Adrenal gland (tissue), 9 donors: ENCODE measurements at regions not wholly inside any gene's neighbourhood (a gene's known extent, or its start where the extent isn't known, plus 50 kb on each side); places are given as distances from the start of the nearest gene placed in this dataset.

ENCODE experiments used
- DNase-seq, 7 donors: peaks; one replicate each; pipeline ENCODE4 v3.0.0-alpha.2; 2019 to 2020
- H3K27ac ChIP-seq, 5 donors: fragments of 200-600 bp; sonication (generic) in 4 of 5; 1 replicate in 3 of 5; 2 replicates in 2 of 5; pipeline versions ENCODE4 v1.5.1 to v1.8.0; 2016 to 2020; ENCODE audit warnings: mild to moderate bottlenecking in 1 of 5
- H3K27me3 ChIP-seq: fragments of 200-600 bp; 2 replicates; pipeline ENCODE4 v1.8.0; 2021
- H3K36me3 ChIP-seq, 2 donors: fragments of 200-600 bp; replicated peaks in 1 of 2; 1 replicate in 1 of 2; 2 replicates in 1 of 2; pipeline versions ENCODE4 v1.5.1 to v1.8.0; 2018 to 2022
- H3K4me1 ChIP-seq, 2 donors: fragments of 200-600 bp; replicated peaks in 1 of 2; 1 replicate in 1 of 2; 2 replicates in 1 of 2; pipeline versions ENCODE4 v1.5.1 to v1.8.0; 2018 to 2021
- H3K4me3 ChIP-seq, 4 donors: fragments of 200-600 bp; sonication (generic) in 3 of 4; one replicate each; pipeline ENCODE4 v1.5.1; 2016 to 2018
- H3K9me3 ChIP-seq, 3 donors: fragments of 200-600 bp; sonication (generic) in 1 of 3; replicated peaks in 1 of 3; 1 replicate in 2 of 3; 2 replicates in 1 of 3; pipeline versions ENCODE4 v1.5.1 to v1.8.0; 2016 to 2021
- CTCF ChIP-seq, 6 experiments: fragments of 450-650 bp in 4 of 6; fragments of 200-600 bp in 2 of 6; sonication (generic) in 1 of 6; IDR thresholded peaks; 1 replicate in 5 of 6; 2 replicates in 1 of 6; pipeline versions ENCODE4 v1.5.1 to v1.8.0; 2016 to 2021; ENCODE audit warnings: antibody characterized with exemption in 6 of 6, mild to moderate bottlenecking in 2 of 6, moderate library complexity in 1 of 6
- POLR2A ChIP-seq, 2 donors: fragments of 450-650 bp; IDR thresholded peaks; one replicate each; pipeline ENCODE4 v1.6.1; 2017; ENCODE audit warnings: antibody characterized with exemption in 2 of 2, mild to moderate bottlenecking in 2 of 2, moderate library complexity in 1 of 2
- WGBS, 4 donors: extraction: QIAGEN DNeasy Blood & Tissue Kit in 2 of 4; methylation state at CpG; one replicate each; pipeline versions ENCODE4 v1.1.5 to v1.1.7; 2013 to 2017; 5-methylcytosine and 5-hydroxymethylcytosine counted together
- intact Hi-C, 2 donors: fragments of 100-400 bp; cut with DNase I; formaldehyde crosslinking; loops; one replicate each; pipeline versions ENCODE4 v1.14.1 to v1.15.0; 2022 to 2023
- donor health status: healthy with polysubstance abuse.
- donor health status: Bipolar disorder and iron deficiency.
- donor health status: DM: yes; HTN: yes; CAD: no.
- donor health status: DM: no; HTN: no; CAD: no.
- donor health status: DM: no; HTN: no; CAD: no.

DNA sequence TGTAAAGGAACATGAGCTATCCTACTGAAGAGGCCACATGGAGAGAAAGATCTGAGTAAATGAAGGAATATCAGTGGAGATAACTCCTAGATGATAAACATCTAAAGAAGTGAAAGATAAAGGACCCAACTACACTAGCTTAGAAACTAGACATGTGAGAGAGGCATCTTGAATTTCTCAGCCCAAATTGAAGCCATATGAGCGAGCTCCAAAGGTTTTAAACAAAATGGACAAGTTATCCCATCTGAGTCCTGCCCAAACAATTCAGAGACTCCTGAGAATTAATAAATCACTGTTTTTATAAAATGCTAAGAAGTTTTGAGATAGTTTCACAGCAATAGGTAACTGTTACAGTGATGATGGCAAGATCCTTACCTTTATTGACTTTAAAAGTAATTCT is 438.9 kb downstream of the NAV3 start:
- Histone ChIP-seq H3K27ac (no peak overlapping the region), H3K27me3 (no peaks in the 10 kb centered on the region), H3K4me3 (no peak overlapping the region), H3K9me3 (no peaks in the 10 kb centered on the region), H3K4me1 (no peaks in the 10 kb centered on the region), H3K36me3 (no peaks in the 10 kb centered on the region)
- intact Hi-C loops = no loop called here
- 53 to 92% (median 80%) methylated on average over 1 of the region's 1 CpG for WGBS, 4 donors
- no peak for TF ChIP-seq POLR2A (IDR thresholded peaks at IDR 0.05)
- TF ChIP-seq CTCF (IDR thresholded peaks at IDR 0.05) = no peak
- no peak for DNase-seq

- TF ChIP-seq CTCF (IDR thresholded peaks at IDR 0.05) = no peak
- no peak for TF ChIP-seq POLR2A (IDR thresholded peaks at IDR 0.05)
- no peak overlapping the region for H3K4me3 ChIP-seq
- intact Hi-C loops = no loop called here
- H3K4me1 ChIP-seq = no peaks in the 10 kb centered on the region
- DNase-seq = no peak
- no peaks in the 10 kb centered on the region for H3K27me3 ChIP-seq
- no peak overlapping the region for H3K27ac ChIP-seq
- no peaks in the 10 kb centered on the region for H3K36me3 ChIP-seq
- no peaks in the 10 kb centered on the region for H3K9me3 ChIP-seq
- WGBS, 4 donors = 97 to 99% (median 98%) methylated on average over 3 of the region's 3 CpGs
Observed at GRCh38 chr12:78271546-78271945, 440.9 kb downstream of the NAV3 start.

DNA sequence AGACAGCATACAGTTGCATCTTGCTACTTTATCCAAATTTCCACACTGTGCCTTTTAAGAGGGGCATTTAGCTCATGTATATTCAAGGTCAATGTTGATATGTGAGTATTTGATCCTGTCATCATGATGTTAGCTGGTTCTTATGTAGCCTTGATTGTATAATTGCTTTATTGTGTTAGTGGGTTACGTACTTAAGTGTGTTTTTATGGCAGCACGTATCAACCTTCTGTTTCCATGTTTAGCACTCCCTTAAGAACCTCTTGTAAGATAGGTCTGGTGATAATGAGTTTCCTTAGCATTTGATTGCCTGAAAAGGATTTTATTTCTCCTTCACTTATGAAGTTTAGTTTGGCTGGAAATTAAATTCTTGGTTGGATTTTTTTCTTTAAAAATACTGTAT is 445.2 kb downstream of the NAV3 start:
- no peak overlapping the region for H3K27ac ChIP-seq
- no peak for DNase-seq
- no peaks in the 10 kb centered on the region for H3K9me3 ChIP-seq
- no peak for TF ChIP-seq CTCF (IDR thresholded peaks at IDR 0.05)
- TF ChIP-seq POLR2A (IDR thresholded peaks at IDR 0.05) = no peak
- H3K4me1 ChIP-seq = no peaks in the 10 kb centered on the region
- intact Hi-C loops = no loop called here
- no peaks in the 10 kb centered on the region for H3K27me3 ChIP-seq
- 79 to 90% (median 83%) methylated on average over 2 of the region's 2 CpGs for WGBS, 4 donors
- H3K4me3 ChIP-seq = no peak overlapping the region
- H3K36me3 ChIP-seq = no peaks in the 10 kb centered on the region

GRCh38 chr12:78278706-78279190 is 448.1 kb downstream of the NAV3 start:
- Histone ChIP-seq H3K27ac (no peak overlapping the region), H3K36me3 (no peaks in the 10 kb centered on the region), H3K27me3 (no peaks in the 10 kb centered on the region), H3K9me3 (no peaks in the 10 kb centered on the region), H3K4me1 (no peaks in the 10 kb centered on the region), H3K4me3 (no peak overlapping the region)
- TF ChIP-seq POLR2A (IDR thresholded peaks at IDR 0.05) = no peak
- TF ChIP-seq CTCF (IDR thresholded peaks at IDR 0.05) = no peak
- 81 to 95% (median 91%) methylated on average over 2 of the region's 2 CpGs for WGBS, 4 donors
- intact Hi-C loops = no loop called here
- no peak for DNase-seq
